Right hindlimb (tissue), 1 donor: ENCODE measurements at regions not wholly inside any gene's neighbourhood (a gene's known extent, or its start where the extent isn't known, plus 50 kb on each side); places are given as distances from the start of the nearest gene placed in this dataset.

Source experiments
- DNase-seq: peaks from one replicate; pipeline ENCODE4 v3.0.0-alpha.2; 2018

DNA sequence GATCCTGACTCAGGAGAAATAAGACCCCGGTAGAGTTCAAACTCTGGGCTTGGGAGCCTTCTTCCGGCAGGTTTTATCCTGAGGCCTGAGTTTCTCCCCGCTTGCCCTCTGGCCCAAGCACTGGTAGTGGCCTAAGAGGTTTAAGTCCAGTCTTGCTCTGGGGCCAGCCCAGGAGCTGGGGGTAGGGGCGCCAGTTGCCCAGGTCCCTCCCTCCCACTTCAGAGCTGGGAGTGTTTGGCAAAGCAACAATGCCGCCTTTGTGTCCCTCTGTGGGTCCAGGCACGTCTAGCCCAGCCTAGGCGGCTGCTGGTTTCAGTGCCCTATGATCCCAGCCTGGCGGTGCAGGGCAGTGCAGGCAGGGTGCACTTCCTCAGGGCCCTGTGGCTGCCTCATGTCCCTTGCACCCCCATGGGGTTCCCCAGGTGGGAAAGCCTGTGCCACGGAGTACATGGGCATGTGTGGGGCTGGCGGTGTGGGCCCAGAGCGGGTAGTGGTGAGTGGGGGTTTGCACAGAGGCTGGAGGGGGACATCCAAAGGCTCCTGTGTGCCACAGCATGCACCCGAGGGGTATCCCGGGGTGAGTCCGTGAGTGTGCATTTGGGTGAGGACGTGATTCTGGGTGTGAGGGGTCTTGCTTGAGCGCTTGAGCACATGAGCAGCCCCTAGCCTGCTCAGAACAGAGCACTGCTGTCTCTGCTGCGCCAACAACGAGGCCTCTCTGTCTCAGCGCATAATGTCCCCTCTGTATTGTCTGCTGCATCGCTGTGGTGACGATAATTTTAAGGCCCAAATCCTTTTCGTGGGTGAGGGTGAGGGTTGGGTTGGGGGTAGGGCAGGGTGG is 61.7 kb upstream of the PSD2 start:
- DNase-seq = no peak

DNA sequence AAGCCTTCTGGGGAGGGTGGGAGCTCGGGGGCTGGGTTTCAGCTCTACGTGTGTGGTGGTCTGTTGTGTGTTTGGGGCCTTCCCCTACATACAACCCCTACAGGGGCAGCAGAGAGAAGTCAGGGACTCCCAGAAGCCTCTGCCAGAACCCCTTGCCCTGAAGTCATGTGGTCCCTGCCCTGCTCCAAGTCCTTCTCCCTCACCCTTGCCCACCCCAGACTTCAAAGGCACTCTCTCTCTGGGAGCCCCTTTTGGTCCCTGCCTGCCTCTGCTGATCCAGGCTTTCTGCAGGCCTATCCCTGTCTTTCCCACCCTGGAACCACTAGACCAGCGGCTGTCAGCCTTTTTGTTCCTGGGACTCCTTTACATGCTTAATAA is 61.1 kb upstream of the PSD2 start:
- no peak for DNase-seq

DNA sequence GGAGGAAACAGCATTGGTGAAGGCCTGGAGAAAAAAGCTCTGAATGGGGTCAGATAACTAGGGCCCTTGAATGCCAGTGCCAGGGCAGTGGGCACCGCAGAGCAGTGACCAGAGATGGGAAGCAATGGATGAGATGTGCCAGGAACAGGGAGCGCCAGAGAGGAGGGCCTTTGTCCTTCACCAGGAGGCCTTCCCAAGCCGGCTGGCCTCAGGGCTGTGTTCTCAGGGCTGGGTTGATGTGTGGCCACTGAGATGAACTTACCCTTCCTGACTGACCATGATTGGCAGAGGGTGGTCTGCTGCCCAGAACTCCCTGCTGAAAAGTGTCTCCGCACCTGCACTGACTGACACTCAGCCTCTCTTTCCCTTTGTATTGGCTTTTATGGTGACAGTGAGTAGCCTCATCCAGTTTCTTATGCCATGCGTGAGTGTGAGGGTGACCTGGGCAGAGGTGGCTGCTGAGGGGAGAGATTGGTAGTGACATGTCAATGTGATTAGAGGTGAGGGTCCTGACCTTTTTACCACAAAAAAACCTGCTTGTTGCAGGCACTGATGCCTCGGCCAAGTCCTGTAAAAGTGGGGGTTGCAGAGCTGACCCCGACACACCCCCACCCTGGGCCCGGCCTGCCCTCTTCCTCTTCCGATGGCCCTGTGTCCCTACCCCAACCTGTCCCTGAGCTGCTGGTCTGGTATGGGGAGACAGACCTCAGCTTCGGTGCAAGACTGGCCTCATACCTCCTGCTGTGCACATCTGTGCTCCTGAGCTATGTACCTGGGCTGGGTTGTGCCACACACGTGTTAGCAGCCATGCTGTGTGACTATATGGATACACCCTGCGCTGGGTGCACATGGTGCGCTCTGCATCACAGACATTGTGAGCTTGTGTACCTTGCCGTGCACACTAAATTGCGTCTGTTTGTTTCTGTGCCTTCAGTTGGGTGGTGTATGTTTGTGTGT is 57.1 kb upstream of the PSD2 start:
- DNase-seq = no peak

DNA sequence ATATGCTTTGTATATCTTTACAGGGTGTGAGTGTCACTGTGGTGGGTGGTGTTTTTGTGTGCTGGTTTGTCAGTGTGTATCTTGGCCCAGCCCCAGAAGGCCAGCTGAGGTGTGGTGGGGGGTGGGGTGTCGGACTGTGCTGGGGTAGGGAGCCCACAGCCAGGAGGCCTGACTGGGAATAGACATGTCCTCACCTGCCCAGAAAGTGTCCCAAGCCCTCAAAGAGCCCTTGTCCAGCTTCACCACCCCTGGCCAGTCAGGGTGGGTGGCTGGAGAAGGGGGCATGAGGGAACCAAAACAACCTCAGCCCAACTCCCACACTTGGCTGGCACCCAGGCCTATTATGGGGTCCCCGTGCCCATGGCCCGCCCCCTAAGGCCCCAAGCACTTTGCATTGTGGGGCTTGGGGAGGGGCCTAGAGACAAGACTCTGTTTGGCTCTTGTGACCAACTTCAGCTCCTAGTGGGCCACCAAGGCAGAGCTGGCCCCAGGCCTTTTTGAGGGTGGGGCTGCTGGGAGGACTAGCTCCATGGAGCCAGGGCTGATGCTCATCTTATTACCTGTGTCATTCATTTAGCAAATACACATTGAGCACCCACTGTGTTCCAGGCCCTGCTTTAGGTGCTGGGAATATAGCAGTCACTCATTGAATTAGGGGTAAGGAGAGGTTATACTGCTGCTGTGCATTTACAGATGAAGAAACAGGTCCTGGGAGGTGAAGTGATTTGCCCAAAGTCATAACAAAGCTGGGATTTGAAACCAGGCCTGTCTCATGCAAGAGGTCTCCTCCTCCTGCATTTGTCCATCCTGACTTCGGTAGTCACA is 56.2 kb upstream of the PSD2 start:
- no peak for DNase-seq

DNA sequence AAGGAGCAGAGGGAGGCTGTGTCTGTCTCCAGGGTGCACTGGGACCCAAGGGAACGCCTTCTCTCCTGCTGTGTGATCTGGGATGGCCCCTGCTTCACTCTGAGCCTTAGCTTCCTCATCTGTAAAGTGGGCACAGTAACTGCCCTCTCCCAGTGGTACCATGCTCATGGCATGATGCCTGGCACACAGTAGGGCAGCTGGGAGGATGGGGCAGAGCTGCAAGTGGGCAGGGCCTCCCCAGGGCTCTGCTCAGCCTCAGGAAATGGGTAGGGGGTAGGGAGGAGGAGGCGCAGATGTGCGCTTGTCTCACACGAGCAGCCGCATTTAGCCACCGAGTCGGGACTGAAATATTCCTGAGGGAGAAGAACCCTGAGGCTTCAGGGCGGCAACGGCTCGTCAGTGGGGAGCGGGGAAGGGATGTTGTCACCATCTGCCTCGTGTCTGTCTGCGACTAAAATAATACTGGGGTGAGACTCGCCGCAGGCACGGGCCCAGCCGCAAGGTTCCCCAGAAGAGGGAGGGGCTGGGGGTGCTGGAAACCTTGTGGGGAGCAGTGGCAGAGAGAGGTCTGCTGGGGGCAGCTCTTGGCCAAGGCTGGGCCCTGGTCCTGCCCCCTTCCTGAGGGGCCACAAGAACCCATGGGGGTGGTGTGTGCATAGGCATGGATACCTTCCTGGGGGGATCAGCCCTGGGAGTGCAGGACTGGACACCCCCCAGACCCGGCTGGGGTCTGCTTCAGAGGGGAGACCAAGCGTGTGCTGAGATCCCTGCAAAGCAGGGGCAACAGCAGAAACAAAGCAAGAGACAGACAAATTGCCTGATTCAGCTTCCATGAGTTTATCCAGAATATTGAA is 55.2 kb upstream of the PSD2 start:
- DNase-seq = no peak

DNA sequence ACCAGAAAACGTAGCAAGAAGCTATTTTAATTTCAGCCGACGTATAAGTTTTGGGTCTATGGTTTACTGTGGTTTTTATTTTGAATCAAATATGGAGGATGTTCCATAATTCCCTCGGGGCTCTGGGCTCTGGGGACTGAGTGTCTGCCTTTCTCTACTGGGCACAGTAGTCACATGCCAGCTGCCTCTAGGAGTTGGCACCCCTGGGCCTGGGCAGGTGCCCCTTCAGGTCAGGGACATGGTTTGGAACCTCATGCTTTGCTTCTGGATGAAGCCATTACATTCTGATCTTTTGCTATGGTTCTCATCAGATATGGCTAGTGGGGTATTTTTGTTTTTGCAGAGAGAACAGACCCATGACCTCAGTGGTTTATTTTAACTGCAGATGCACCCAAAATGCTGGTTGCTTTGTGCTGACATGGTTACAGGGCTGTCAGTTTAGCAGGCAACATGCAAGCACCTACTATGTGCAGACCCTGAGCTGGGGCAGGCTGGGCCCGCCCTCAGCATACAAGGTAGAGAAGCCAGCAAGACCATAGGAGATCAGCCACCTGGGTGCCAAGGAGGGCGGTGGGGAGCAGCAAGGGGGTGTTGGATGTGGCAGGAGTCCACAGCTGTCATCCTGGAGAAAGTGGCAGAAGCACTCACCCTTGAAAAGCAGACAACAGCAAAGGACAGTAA is 54.5 kb upstream of the PSD2 start:
- no peak for DNase-seq

DNA sequence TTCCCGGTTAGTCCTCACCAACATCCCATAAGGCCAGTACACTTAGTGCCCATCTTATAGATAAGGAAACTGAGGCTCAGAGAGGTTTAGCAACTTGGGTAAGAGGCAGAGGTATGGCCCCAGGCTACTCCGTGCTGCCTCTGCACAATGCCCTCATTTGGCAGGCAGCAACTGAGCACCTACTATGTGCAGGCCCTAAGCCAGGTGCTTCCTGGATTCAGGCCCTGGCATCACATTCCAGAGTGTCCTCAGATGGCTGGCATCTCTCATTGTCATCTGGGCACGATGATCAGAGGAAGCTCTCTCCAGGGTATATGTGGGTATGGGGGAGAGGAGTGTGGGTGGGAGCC is 53.8 kb upstream of the PSD2 start:
- no peak for DNase-seq

DNA sequence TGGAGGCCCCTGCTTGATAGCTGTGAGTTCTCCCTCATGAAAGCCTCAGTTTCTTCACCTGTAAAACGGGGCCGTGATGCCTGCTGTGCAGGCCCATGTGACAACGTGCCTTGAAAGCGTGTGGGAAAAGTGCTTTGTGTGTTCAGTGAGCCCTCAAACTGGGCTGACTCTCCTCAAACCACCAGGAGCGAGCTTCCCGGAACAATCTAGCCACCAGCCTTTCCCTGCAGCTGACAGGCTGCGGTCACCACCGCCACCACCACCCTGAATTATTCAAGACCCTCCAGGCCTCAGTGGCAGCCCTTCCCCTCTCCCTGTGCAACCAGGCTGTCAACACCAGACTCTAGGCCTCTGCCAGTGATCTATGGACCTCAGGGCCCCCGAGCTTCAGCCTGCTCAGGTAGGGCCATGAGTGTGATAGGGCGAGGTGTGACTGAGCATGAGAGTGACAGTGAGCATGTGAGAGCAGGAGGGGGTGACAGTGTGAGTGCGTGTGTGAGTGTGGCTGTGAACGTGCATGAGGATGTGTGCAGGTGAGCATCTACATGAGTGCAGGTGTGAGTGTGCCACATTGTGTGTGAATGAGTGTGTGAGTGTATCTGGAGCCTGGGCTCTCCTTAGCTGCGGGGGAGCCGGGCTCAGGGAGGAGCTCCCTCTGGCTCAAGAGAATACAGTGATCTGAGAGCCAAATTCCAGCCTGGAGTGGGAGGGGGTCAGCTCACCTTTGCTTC is 53.3 kb upstream of the PSD2 start:
- DNase-seq = no peak

DNA sequence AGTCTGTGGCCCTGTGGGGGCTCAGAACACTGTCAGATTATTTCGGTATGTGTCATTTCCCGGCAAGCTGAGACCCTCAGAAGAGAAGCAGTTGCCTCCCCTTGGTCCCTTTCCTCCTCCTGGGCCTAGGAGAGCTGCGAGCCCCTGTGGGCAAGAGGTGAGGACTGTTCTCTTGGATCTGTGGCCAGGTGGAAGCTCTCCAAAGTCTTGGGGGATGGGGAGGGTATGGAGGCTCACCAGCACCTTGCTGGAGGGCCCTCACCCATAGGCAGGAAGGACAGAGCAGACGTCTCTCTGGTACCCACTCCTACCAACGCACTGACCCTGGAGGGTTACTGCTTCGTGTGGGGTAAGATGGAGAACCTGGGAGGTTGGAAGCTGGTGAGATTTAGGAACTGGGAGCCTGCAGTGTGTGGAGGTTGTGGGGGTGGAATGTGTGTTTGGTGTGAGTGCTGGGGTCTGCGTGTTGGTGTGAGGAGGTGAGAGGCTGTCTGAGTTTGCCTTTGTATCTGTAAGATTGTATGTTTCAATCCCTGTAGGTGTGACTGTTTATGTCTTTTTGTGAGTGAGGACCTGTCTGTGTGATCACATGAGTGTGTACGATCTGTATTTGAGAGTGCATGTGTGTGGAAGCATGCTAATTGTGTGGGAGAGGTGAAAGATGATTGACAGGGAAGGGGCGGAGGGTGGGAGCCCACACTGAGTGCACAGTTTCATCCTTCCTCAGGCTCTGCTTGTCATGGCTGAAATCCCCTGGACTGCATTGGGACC is 52.4 kb upstream of the PSD2 start:
- DNase-seq = no peak

DNA sequence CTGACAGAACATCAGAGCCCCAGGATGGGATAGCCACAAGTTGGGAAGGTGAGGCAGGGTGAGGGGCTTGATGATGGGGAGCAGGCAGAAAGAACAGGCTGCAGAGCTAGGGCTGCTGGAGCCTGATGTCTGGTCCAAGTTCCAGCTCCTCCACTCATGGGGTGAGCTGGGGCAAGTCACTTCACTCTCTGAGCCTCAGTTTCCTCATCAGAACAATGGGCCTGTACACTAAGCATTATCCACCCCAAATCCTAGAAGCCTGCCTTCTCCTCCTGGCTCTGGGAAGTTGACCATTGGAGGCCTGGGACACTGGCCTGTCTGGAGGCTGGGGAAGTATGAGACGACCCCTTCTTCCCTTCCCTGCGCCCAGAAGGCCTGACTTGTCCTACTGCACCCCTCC is 51.8 kb upstream of the PSD2 start:
- no peak for DNase-seq

DNA sequence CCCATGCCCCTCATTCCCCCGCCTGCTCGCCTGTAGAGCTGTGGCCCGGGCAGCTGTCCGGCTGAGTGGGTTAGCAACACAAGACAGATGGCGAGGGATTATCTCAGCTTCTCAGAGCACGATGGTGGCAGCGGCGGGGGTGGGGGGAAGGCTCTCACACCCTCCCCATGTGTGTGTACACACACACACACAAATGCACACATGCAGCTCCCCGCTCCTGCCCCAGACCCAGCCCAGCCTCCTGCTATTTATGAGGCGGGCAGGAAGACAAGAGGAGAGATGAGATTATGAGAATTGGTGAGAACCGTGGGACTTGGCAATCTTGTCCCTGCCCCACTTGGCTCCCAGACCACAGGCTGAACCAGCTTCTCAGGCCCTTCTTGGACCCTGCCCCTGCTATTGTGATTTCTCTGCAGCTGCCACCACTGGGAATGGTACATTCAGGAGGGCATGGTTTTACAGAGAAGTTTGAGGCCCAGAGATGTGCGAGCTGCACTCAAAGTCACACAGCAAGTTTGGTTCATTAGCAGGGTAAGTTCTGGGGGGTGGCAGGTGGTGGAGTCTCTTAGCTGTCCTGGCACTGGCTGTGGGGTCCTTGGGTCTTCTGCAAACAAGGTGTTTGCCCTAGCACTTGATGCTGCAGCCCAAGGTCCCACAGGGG is 51.0 kb upstream of the PSD2 start:
- peak; percentile 81 for DNase-seq

DNA sequence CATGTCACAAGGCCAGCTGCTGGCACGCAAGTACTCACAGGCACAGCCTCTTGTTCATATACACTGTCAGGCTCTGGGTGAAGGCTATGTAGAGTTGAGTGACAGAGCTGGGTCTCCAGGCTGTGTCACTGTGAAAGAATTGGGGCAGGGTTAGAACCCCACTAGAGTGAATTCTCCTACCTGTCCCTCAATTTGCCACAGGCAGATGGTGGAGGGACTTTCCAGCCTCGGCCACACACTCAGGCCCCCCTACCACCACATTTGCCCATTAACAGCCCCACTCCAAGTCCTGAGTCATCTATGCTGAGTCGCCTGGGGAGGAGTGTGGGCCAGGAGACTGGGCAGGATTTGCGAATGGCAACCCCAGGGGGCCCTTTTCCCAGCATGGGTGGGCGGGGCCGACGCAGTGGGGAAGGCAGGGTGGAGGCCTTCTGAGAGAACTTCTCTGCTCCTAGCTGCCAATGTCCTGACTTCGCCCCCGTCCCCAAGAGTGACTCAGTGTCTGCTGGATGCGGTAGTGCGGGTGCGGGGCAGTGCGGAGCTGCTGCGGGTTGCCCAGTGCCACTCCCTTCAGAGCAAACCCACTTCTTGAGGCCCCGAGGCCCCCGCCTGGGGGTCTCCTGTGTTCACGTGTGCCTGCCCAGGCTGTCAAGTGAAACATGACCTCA is 50.3 kb upstream of the PSD2 start:
- peak; percentile 65 for DNase-seq

DNA sequence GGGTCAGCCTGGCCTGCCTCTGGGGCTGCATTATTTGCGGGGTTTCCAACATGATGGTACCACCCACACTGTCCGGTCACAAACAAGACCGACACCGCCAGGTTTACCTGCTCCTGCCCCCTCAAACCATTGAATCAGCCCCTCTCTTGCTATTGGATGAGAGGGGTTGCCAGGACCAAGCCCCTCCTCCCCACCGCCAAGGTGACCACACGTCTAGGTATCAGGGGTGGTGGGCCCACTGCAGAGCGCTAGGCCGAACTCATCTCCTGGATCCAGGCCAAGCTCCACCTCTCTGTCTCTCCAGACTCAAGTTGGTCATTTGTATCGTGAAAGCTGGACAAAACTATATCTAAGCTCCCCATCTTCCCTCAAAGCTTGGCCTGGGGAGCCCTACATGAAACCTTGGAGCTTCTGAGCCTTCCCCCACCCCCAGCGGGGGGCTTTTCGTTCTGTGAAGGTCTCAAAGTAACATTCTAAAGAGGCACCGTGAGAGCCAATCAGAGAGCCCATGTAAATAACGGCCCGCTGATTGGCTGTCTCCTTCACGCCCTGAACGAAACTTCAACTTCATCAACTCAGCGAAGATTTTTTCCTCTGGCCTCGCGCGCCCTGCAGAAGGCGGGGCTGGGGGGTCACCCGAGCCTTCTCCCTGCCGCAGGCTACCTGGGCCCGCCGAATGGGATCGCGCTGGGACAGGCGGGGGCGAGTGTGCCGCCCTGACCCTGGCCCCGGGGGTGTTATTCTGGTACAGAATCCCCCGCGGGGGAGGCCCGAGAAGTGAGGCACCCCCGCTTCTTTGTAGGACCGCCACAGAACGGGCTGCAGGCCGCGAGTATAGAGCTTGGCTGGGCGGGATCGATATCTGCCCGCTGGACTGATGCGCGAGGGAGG is 49.6 kb upstream of the PSD2 start:
- DNase-seq = peak; percentile 85
